ENCODE measurements at regions not wholly inside any gene's neighbourhood (a gene's known extent, or its start where the extent isn't known, plus 50 kb on each side); places are given as distances from the start of the nearest gene placed in this dataset.

GRCh38 chr9:85130260-85130659 lies 460.7 kb downstream of the NTRK2 start:
- TF ChIP-seq TCF12 (IDR thresholded peaks at IDR 0.05; ENCODE audit: low read depth), result no peak
- no peak for TF ChIP-seq REST (IDR thresholded peaks at IDR 0.05; ENCODE audit: low read depth)
- TF ChIP-seq MAX (IDR thresholded peaks at IDR 0.05), result no peak

Data from Ishikawa (cell line).